HCT116 (cell line): ENCODE measurements at regions not wholly inside any gene's neighbourhood (a gene's known extent, or its start where the extent isn't known, plus 50 kb on each side); places are given as distances from the start of the nearest gene placed in this dataset.

Experiments
- ATAC-seq: fragments of 200-7000 bp; cut with Tn5 transposase; 2 replicates; pipeline ENCODE4 v1.9.1; 2020; ENCODE audit warnings: mild to moderate bottlenecking, moderate library complexity
- BruUV-seq: library from RNA; stranded (reverse); fragments of 400-500 nt; replicated peaks from 2 replicates; lab custom pipeline; 2021; lab: Mats Ljungman, UMichigan
- CTCF ChIA-PET: fragments of 300-600 bp; sonication (Branson Sonifier 250); formaldehyde crosslinking; loops from one replicate; lab custom pipeline; 2021; ENCODE audit warnings: antibody characterized with exemption; lab: Charles Lee
- POLR2A ChIA-PET: fragments of 300-600, 350-600 bp; sonication (Branson Sonifier 250); formaldehyde crosslinking; loops from one replicate; lab custom pipeline; 2021; ENCODE audit warnings: antibody characterized with exemption; lab: Charles Lee
- RAD21 ChIA-PET, 2 experiments: fragments of 300-600 bp; sonication (Branson Sonifier 250); formaldehyde crosslinking; loops; one replicate each; lab custom pipeline; 2023; ENCODE audit warnings: low total read pairs in 2 of 2; ENCODE audit not compliant: uncharacterized antibody in 2 of 2, unreplicated experiment in 2 of 2, low non-redundant PET in 1 of 2; lab: Charles Lee
- DNase-seq: peaks from one replicate; pipeline ENCODE4 v3.0.0-alpha.2; 2010; ENCODE audit warnings: low read depth, low spot score
- H2AFZ ChIP-seq: fragments of 200-600 bp; shearing (Covaris generic), sonication (generic); 2 replicates; pipeline ENCODE4 v1.6.1; 2017; ENCODE audit warnings: low read depth, mixed run types, mixed read lengths, antibody characterized with exemption, low read length; ENCODE audit not compliant: poor library complexity, severe bottlenecking
- H3K27ac ChIP-seq: 2 replicates; pipeline ENCODE4 v1.5.1; 2012; ENCODE audit warnings: low read depth, low read length
- H3K27me3 ChIP-seq: fragments of 200-600 bp; sonication (generic); 2 replicates; pipeline ENCODE4 v1.6.1; 2016; ENCODE audit warnings: mixed run types, low read length, mixed read lengths; ENCODE audit not compliant: insufficient read depth
- H3K36me3 ChIP-seq, 2 experiments: fragments of 200-500 bp in 1 of 2; fragments of 200-600 bp in 1 of 2; sonication (Bioruptor generic) in 1 of 2; sonication (generic) in 1 of 2; 2 replicates each; pipeline versions ENCODE4 v1.5.1 to v1.6.1; 2014 to 2016; ENCODE audit warnings: low read length in 2 of 2, inconsistent platforms in 1 of 2, mixed read lengths in 1 of 2, mixed run types in 1 of 2; ENCODE audit not compliant: insufficient read depth in 2 of 2, control insufficient read depth in 1 of 2
- H3K4me1 ChIP-seq, 2 experiments: fragments of 200-600 bp in 1 of 2; sonication (generic) in 1 of 2; 2 replicates each; pipeline versions ENCODE4 v1.5.1 to v1.6.1; 2012 to 2017; ENCODE audit warnings: low read length in 2 of 2, inconsistent platforms in 1 of 2, mild to moderate bottlenecking in 1 of 2, mixed read lengths in 1 of 2, mixed run types in 1 of 2, moderate library complexity in 1 of 2; ENCODE audit not compliant: insufficient read depth in 2 of 2, control insufficient read depth in 1 of 2
- H3K4me2 ChIP-seq: fragments of 200-600 bp; sonication (generic); 2 replicates; pipeline ENCODE4 v1.6.1; 2017; ENCODE audit warnings: mixed run types, low read length, mixed read lengths
- H3K4me3 ChIP-seq, 2 experiments: fragments of 200-600 bp in 1 of 2; sonication (generic) in 1 of 2; replicated peaks in 1 of 2; 2 replicates each; pipeline ENCODE4 v1.5.1; 2011 to 2016; ENCODE audit warnings: low read length in 2 of 2, control low read depth in 1 of 2, low read depth in 1 of 2, mild to moderate bottlenecking in 1 of 2, mixed read lengths in 1 of 2, mixed run types in 1 of 2
- H3K79me2 ChIP-seq: fragments of 200-600 bp; sonication (generic); 2 replicates; pipeline ENCODE4 v1.6.1; 2017; ENCODE audit warnings: mild to moderate bottlenecking, mixed run types, low read length, moderate library complexity, mixed read lengths; ENCODE audit not compliant: insufficient read depth
- H3K9ac ChIP-seq: fragments of 200-600 bp; sonication (generic); 2 replicates; pipeline ENCODE4 v1.6.1; 2016; ENCODE audit warnings: low read length, mixed read lengths
- H3K9me2 ChIP-seq: fragments of 200-600 bp; sonication (generic), shearing (Covaris generic); 2 replicates; pipeline ENCODE4 v1.6.1; 2017; ENCODE audit warnings: mixed run types, mild to moderate bottlenecking, moderate library complexity; ENCODE audit not compliant: insufficient read depth
- H3K9me3 ChIP-seq, 2 experiments: fragments of 200-500 bp in 1 of 2; fragments of 200-600 bp in 1 of 2; sonication (Bioruptor generic) in 1 of 2; sonication (generic) in 1 of 2; 2 replicates each; pipeline ENCODE4 v1.6.1; 2014 to 2017; ENCODE audit warnings: low read length in 2 of 2, mixed read lengths in 2 of 2, inconsistent platforms in 1 of 2, low read depth in 1 of 2, mild to moderate bottlenecking in 1 of 2, mixed run types in 1 of 2, moderate library complexity in 1 of 2; ENCODE audit not compliant: control insufficient read depth in 1 of 2, insufficient read depth in 1 of 2
- H4K20me1 ChIP-seq: fragments of 200-600 bp; sonication (generic), shearing (Covaris generic); 2 replicates; pipeline ENCODE4 v1.6.1; 2017; ENCODE audit warnings: mixed run types, mild to moderate bottlenecking, moderate library complexity; ENCODE audit not compliant: insufficient read depth
- CBX3 ChIP-seq: IDR thresholded peaks from 2 replicates; pipeline ENCODE4 v1.6.1; 2012; ENCODE audit warnings: low read depth
- JUND ChIP-seq: IDR thresholded peaks from 2 replicates; pipeline ENCODE4 v1.6.1; 2012
- ZFX ChIP-seq: fragments of 450-650 bp; IDR thresholded peaks from 2 replicates; pipeline ENCODE4 v1.6.1; 2017
- intact Hi-C: fragments of 100-400 bp; cut with micrococcal nuclease; formaldehyde crosslinking; loops from 2 replicates; pipeline ENCODE4 v1.10.0; 2022
- TF ChIP-seq, protein P1 (sequence below), 3 experiments: fragments of 200-600 bp in 1 of 3; sonication (generic) in 1 of 3; IDR thresholded peaks in 2 of 3; conservative IDR thresholded peaks in 1 of 3; 2 replicates each; pipeline ENCODE4 v1.5.1; 2012 to 2017; ENCODE audit warnings: low read depth in 2 of 3, low read length in 2 of 3, antibody characterized with exemption in 1 of 3, borderline replicate concordance in 1 of 3, control low read depth in 1 of 3, mild to moderate bottlenecking in 1 of 3, mixed read lengths in 1 of 3, mixed run types in 1 of 3, moderate library complexity in 1 of 3; ENCODE audit not compliant: insufficient read depth in 1 of 3
- TF ChIP-seq, protein P2 (sequence below): IDR thresholded peaks from 2 replicates; pipeline ENCODE4 v1.6.1; 2011; ENCODE audit warnings: mild to moderate bottlenecking, low read length, moderate library complexity; ENCODE audit not compliant: insufficient replicate concordance; ENCODE audit errors: extremely low read depth
- TF ChIP-seq, protein P3 (sequence below): IDR thresholded peaks from 2 replicates; pipeline ENCODE4 v1.6.1; 2012

GRCh38 chr12:130093380-130093779 lies 68.9 kb upstream of the FZD10 start:
- no peaks in the 10 kb centered on the region for H3K79me2 ChIP-seq
- ChIA-PET POLR2A (no interaction called here), RAD21 (no interaction called here), CTCF (no interaction called here)
- H4K20me1 ChIP-seq = no peaks in the 10 kb centered on the region
- peaks cover 8 to 15% of the 10 kb centered on the region in 2 experiments; a peak in 2 of 4 replicates for H3K9me3 ChIP-seq
- ATAC-seq (no peak), DNase-seq (no peak)
- H3K4me2 ChIP-seq = no peak overlapping the region
- H3K4me1 ChIP-seq = no peaks in the 10 kb centered on the region
- H3K27me3 ChIP-seq = no peaks in the 10 kb centered on the region
- no TSS peak for BruUV-seq
- no peak overlapping the region for H2AFZ ChIP-seq
- H3K36me3 ChIP-seq = no peaks in the 10 kb centered on the region
- intact Hi-C loops = no loop called here
- no peak overlapping the region for H3K9ac ChIP-seq
- H3K9me2 ChIP-seq = no peaks in the 10 kb centered on the region
- no peak overlapping the region for H3K4me3 ChIP-seq
- H3K27ac ChIP-seq = no peak overlapping the region
- TF ChIP-seq, protein P1, sequence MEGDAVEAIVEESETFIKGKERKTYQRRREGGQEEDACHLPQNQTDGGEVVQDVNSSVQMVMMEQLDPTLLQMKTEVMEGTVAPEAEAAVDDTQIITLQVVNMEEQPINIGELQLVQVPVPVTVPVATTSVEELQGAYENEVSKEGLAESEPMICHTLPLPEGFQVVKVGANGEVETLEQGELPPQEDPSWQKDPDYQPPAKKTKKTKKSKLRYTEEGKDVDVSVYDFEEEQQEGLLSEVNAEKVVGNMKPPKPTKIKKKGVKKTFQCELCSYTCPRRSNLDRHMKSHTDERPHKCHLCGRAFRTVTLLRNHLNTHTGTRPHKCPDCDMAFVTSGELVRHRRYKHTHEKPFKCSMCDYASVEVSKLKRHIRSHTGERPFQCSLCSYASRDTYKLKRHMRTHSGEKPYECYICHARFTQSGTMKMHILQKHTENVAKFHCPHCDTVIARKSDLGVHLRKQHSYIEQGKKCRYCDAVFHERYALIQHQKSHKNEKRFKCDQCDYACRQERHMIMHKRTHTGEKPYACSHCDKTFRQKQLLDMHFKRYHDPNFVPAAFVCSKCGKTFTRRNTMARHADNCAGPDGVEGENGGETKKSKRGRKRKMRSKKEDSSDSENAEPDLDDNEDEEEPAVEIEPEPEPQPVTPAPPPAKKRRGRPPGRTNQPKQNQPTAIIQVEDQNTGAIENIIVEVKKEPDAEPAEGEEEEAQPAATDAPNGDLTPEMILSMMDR (IDR thresholded peaks at IDR 0.05 in 2 of 3, conservative IDR thresholded peaks at IDR 0.05 in 1 of 3; ENCODE audit: borderline replicate concordance in 1 of 3, insufficient read depth in 1 of 3, low read depth in 2 of 3, low read length in 2 of 3) = no peak
- TF ChIP-seq ZFX (no peak), CBX3 (no peak), JUND (no peak)
- TF ChIP-seq, protein P2, sequence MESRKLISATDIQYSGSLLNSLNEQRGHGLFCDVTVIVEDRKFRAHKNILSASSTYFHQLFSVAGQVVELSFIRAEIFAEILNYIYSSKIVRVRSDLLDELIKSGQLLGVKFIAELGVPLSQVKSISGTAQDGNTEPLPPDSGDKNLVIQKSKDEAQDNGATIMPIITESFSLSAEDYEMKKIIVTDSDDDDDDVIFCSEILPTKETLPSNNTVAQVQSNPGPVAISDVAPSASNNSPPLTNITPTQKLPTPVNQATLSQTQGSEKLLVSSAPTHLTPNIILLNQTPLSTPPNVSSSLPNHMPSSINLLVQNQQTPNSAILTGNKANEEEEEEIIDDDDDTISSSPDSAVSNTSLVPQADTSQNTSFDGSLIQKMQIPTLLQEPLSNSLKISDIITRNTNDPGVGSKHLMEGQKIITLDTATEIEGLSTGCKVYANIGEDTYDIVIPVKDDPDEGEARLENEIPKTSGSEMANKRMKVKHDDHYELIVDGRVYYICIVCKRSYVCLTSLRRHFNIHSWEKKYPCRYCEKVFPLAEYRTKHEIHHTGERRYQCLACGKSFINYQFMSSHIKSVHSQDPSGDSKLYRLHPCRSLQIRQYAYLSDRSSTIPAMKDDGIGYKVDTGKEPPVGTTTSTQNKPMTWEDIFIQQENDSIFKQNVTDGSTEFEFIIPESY = no peak
- TF ChIP-seq, protein P3, sequence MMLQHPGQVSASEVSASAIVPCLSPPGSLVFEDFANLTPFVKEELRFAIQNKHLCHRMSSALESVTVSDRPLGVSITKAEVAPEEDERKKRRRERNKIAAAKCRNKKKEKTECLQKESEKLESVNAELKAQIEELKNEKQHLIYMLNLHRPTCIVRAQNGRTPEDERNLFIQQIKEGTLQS = no peak
